GM18873 (cell line): ENCODE measurements at regions not wholly inside any gene's neighbourhood (a gene's known extent, or its start where the extent isn't known, plus 50 kb on each side); places are given as distances from the start of the nearest gene placed in this dataset.

Source experiments
- ATAC-seq: cut with Tn5 transposase; IDR thresholded peaks from one replicate; pipeline ENCODE4 v1.9.1; 2021; ENCODE audit warnings: mild to moderate bottlenecking, moderate library complexity, moderate number of reproducible peaks; ENCODE audit not compliant: unreplicated experiment, low FRiP score

- ATAC-seq = no peak
Measured at GRCh38 chr2:12498286-12498685, 218.4 kb upstream of the TRIB2 start.

- ATAC-seq = no peak
Measured at GRCh38 chr2:12498704-12499103, 218.0 kb upstream of the TRIB2 start.

GRCh38 chr2:12500899-12501298 is 215.8 kb upstream of the TRIB2 start:
- ATAC-seq = no peak

- ATAC-seq = peak; percentile 84
Measured at GRCh38 chr2:12501469-12502158, 215.1 kb upstream of the TRIB2 start.

GRCh38 chr2:12502759-12503158 is 214.0 kb upstream of the TRIB2 start:
- ATAC-seq = no peak

- peak; percentile 41 for ATAC-seq
Measured at GRCh38 chr2:12504443-12504842, 212.3 kb upstream of the TRIB2 start.

GRCh38 chr2:12506846-12507245 is 209.9 kb upstream of the TRIB2 start:
- no peak for ATAC-seq

GRCh38 chr2:12507295-12507694 is 209.4 kb upstream of the TRIB2 start:
- ATAC-seq = peak; percentile 80

GRCh38 chr2:12510070-12510469 is 206.7 kb upstream of the TRIB2 start:
- no peak for ATAC-seq

- ATAC-seq = no peak
Measured at GRCh38 chr2:12513339-12513738, 203.4 kb upstream of the TRIB2 start.

- no peak for ATAC-seq
Measured at GRCh38 chr2:12514168-12514567, 202.6 kb upstream of the TRIB2 start.

- no peak for ATAC-seq
Measured at GRCh38 chr2:12514631-12515437, 201.9 kb upstream of the TRIB2 start.

GRCh38 chr2:12515871-12516270 is 200.9 kb upstream of the TRIB2 start:
- ATAC-seq = no peak

GRCh38 chr2:12533337-12534005 is 183.3 kb upstream of the TRIB2 start:
- no peak for ATAC-seq

GRCh38 chr2:12534646-12535263 is 182.0 kb upstream of the TRIB2 start:
- no peak for ATAC-seq

GRCh38 chr2:12536976-12537375 is 179.8 kb upstream of the TRIB2 start:
- no peak for ATAC-seq

- no peak for ATAC-seq
Measured at GRCh38 chr2:12538138-12538694, 178.5 kb upstream of the TRIB2 start.

GRCh38 chr2:12539336-12539735 is 177.4 kb upstream of the TRIB2 start:
- ATAC-seq = no peak

GRCh38 chr2:12539776-12540562 is 176.8 kb upstream of the TRIB2 start:
- no peak for ATAC-seq
